ENCODE measurements at regions not wholly inside any gene's neighbourhood (a gene's known extent, or its start where the extent isn't known, plus 50 kb on each side); places are given as distances from the start of the nearest gene placed in this dataset.

DNA sequence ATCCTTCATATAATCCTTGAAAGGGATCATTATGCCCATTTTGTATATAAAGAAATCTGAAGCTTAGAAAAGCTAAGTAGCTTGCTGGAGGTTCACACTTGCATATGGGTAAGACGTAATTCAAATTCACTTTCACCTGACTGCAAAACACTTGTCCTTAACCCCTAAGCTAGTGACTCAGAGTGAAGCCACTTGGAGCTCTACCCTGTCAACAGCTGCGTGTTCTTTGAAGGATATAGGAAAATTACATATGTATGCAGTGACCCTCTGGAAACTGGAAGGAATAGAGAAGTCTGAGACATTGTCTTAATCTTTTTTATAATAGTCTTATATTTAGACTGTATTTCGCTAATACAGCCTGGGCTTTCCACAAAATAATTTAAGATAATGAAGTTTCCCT lies 80.0 kb upstream of the STK32A start:
- TF ChIP-seq EZH2phosphoT487 (IDR thresholded peaks at IDR 0.05; ENCODE audit: low read depth, severe bottlenecking, unreplicated experiment) = no peak
- TF ChIP-seq, protein P1, sequence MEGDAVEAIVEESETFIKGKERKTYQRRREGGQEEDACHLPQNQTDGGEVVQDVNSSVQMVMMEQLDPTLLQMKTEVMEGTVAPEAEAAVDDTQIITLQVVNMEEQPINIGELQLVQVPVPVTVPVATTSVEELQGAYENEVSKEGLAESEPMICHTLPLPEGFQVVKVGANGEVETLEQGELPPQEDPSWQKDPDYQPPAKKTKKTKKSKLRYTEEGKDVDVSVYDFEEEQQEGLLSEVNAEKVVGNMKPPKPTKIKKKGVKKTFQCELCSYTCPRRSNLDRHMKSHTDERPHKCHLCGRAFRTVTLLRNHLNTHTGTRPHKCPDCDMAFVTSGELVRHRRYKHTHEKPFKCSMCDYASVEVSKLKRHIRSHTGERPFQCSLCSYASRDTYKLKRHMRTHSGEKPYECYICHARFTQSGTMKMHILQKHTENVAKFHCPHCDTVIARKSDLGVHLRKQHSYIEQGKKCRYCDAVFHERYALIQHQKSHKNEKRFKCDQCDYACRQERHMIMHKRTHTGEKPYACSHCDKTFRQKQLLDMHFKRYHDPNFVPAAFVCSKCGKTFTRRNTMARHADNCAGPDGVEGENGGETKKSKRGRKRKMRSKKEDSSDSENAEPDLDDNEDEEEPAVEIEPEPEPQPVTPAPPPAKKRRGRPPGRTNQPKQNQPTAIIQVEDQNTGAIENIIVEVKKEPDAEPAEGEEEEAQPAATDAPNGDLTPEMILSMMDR (IDR thresholded peaks at IDR 0.05; ENCODE audit: poor library complexity) = no peak
- no peak for TF ChIP-seq EZH2 (IDR thresholded peaks at IDR 0.05; ENCODE audit: borderline replicate concordance)
